GM21576 (cell line): ENCODE measurements at regions not wholly inside any gene's neighbourhood (a gene's known extent, or its start where the extent isn't known, plus 50 kb on each side); places are given as distances from the start of the nearest gene placed in this dataset.
"Not testable (repeated sequence)": the region's sequence is repeated elsewhere in the genome, so short reads cannot be mapped to it uniquely, and the experiment has no call there.

ENCODE experiments used
- ATAC-seq: cut with Tn5 transposase; IDR thresholded peaks from one replicate; pipeline ENCODE4 v1.9.1; 2021; ENCODE audit warnings: mild to moderate bottlenecking, moderate library complexity; ENCODE audit not compliant: unreplicated experiment

DNA sequence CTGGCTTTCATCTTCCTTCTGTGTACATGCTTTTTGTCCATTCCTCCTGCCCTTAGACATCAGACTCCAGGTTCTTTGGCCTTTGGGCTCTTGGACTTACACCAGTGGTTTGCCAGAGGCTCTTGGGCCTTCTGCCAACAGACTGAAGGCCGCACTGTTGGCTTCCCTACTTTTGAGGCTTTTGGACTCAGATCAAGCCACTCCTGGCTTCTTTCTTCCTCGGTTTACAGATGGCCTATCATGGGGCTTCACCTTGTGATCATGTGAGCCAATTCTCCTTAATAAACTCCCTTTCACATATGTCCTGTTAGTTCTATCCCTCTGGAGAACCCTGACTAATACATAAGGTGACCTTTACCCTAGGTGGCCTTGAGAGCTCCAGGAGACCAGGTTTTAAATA, 189.1 kb upstream of the CCNG1 start:
- ATAC-seq: no peak

DNA sequence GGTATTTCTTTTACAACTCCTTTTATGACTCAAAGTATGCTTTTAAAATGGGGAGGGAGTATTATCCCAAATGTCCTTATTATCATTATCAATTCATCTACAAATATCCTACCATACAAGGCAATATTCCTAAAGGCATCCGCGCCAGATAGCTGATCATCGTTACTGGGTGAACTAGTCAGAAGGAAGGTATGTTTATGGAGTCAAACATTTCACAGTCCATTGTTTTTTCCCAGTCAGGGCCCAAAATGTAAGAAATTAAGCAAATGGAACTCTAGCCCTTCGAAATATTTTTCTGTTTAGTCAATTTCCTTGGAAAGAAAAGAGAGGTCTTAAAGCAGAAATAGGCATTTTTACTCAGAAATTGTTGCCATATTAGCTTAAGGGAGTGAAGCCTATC, 188.5 kb upstream of the CCNG1 start:
- no peak for ATAC-seq

DNA sequence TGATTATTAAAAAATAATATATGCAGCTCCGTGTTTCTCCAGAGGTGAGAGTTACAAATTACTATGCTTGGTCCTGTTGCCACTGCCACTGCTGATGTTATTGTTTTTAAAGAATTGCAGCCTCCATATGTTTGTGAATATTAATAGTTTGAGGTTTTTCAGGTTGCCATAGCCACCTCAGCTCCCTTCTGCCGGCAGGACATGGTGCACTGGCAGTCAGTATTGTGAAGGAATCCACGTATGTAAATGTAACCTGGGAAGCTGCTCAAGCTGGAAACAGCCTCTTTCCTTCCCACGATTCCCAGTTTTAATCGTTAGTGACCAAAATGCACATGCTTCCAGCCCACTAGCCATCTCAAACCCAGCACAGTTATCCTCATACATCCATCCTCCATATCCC, 184.4 kb upstream of the CCNG1 start:
- no peak for ATAC-seq

DNA sequence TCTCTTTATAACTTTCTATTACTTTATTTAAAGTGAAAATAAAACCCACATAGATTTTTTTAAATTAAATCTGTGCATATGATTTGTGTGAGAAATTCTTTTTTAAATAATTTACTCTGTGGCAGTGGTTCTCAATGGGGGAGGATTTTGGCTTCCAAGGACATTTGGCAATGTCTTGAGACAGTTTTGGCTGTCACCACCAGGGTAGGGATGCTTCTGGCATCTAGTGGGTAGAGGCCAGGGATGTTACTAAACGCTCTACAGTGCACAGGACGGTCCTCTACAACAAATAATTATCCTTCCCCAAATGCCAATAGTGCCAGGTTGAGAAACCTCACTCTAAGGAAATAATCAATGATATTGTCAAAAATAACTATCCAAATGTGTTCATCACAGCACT, 177.9 kb upstream of the CCNG1 start:
- ATAC-seq: no peak

DNA sequence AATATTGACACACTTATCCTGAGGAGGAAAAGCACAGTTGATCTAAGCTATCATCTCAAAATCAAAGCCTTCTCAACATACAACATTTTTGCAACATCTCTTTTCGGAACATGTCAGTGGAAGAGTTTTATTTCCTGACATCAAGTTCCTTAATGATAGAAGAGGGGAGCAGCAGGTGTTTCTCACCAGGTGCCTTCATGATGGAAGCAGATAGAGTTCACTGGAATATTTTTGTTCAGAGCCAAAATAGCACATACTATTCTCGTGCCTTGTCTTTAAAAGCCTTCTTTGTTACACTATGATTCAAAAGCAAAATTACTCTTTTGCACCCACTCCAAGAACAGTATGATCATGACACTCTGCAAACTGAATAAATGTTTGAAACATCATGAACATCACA, 176.9 kb upstream of the CCNG1 start:
- no peak for ATAC-seq

DNA sequence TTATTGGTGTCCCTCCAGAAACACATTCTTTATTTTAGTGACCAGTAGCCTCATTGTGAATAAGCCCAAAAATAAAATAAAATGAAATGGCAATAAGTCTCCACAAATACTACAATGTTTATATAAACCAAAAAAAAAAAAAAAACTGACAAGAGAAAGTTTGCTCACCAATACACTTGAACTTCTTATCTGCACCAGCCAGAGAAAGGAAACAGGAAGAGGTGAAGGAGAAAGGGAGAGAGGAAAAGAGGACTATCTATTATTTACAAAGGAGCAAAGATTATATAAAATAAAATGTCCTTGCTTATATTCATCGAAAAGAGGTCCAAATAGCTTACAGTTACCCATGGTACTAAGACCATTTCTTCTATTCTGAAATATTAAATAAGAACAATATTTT, 176.4 kb upstream of the CCNG1 start:
- no peak for ATAC-seq

DNA sequence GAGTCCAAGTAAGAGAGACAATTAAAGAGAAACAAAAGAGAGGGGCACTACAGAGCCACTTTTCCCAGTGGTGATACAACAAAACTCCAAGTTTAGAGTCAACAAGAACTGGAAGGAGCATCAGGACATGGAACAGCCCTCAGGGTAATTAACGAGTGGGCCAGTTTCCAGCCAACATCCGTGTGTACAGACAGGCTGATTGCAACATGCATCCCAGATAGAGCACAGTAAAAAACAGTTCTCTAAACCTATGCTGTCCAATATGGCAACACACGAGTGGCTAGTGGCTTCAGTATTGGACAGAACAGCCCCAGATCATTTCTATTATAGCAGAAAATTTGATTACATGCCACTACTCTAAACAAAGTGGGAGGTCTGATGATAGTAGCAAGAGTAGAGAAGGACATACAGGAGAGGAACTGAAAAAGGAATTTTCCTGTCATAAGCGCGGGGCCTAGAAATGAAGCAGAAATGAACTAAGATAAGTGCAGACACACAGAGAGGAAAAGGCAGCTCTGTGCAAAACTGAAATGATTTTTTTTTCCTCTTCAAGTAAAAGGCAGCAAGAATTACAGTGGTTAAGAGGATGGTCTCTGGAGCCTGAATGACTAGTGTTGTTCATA, 175.6 kb upstream of the CCNG1 start:
- peak; percentile 66 for ATAC-seq

DNA sequence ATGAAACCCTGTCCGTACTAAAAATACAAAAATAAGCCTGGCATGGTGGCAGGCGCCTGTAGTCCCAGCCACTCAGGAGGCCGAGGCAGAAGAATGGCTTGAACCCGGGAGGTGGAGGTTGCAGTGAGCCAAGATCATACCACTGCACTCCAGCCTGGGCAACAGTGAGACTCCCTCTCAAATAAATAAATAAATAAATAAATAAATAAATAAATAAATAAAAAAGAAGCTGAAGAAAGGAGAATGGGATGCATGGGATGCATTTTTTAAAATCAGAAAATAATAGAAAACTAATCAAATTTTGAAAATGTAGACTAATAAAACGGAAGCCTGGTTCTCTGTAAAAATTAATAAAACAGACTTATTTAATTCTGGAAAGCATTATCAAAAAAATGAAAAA, 171.1 kb upstream of the CCNG1 start:
- not testable (repeated sequence) for ATAC-seq

DNA sequence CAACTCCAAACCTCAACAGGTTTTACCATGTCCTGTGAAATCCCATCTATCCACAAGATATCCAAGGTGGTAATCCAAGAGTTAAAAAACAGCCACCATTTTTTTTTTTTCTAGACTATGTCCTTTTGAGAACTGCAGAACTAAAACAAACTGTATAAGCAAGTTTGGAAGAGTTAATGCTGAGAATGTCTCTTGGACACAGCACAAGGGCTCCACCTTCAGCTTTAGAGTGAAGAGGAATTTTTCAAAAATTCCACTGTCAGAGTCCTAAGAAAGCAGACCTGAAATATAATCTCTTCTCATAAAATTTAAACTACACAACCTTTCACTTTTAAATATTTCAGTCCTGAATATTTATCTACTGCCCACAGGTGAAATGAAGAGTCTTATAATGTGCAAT, 167.8 kb upstream of the CCNG1 start:
- ATAC-seq: no peak

DNA sequence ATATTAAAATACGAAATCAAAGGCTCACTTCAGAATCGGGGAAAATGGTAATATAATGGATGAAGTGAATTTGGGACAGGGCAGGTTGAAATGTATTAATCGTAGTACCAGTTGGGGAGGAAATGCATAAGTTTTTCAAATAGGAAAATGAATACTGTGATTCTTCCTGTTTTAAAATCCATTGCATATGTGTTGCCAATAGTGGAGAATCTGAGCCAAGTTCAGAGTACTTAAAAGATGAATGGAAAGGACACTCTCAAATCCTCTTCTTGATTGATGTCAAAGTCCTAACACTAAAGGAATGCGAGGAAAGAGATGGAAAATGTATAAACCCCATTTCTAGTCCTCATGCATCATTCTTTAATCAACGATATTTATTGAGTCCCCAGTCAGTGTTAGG, 160.9 kb upstream of the CCNG1 start:
- ATAC-seq: no peak

DNA sequence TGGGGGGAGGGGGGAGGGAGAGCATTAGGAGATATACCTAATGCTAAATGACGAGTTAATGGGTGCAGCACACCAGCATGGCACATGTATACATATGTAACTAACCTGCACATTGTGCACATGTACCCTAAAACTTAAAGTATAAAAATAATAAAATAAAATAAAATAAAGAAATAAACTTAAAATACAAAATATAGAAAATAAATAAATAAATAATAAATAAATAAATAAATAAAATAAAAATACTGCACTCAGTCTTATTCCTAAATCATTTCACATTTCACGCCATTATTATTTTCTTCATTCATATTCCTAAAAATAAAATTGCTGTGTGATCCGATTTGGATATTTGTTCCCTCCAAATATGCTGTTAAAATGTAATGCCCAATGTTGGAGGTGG, 156.5 kb upstream of the CCNG1 start:
- not testable (repeated sequence) for ATAC-seq

DNA sequence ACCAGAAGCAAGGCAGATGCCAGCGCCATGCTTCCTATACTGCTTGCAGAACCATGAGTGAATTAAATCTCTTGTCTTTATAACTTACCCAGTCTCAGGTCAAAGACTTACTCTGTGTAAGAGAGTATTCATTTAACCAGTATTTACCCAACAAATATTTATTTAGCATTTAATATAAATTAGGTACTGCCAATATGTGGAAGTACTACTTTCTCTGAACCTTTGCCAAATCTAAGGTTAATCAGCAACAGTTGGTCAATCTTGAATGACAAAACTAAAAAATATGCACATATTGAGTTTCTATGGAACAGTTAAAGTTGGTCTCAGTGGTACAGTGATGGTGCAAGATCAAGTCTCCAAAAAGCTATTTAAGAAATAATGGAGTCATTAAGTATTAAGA, 155.9 kb upstream of the CCNG1 start:
- ATAC-seq: no peak

DNA sequence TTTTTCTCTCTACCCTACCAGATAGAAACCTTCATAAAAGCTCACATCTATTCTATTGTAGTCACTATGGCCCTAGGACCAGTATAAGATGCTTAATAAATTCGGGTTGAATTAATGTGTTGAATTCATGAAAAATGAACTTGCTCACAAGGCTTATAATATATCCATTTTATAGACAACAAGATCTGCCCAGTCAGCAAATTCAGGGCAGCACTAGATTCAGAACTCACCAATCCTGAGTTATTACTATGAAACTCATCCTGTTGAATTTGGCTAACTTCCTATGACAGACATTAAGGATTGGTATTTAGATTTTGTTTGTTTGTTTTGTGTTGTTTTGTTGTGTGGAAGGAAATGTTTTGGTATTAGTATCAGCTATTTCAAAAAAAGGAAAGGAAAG, 143.6 kb upstream of the CCNG1 start:
- no peak for ATAC-seq

DNA sequence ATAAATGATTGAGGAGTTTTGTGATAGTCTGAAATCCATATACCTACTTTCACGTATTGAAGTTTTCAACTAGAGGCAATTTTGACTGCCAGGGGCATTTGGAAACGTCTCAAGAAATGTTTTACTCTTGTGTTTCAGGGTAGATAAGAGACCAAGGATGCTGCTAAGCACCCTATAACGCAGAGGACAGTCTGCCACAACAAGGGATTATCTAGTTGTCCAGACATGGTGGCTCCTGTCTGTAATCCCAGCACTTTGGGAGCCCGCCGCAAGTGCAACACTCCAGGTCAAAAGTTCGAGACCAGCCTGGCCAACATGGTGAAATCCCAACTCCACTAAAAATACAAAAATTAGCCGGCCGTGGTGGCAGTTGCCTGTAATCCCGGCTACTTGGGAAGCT, 133.7 kb upstream of the CCNG1 start:
- ATAC-seq: no peak

DNA sequence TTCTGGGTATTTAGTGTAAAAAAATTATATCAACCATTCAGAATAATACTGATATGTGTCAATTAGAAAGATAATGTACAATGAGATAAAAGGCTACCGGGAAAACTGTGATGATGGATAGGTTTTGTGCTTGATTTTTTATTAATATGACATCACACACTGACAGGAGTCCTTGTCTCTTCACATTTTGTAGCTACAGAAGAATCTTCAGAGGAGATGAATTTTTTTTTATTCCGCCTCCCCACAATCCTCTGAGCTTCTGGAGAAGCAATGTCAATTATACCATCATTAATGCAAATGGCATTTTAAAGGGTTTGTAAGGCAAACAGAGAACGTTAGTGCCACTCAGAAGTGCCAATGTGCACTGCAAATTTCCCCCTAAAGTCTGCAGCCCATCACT, 131.7 kb upstream of the CCNG1 start:
- ATAC-seq: no peak

DNA sequence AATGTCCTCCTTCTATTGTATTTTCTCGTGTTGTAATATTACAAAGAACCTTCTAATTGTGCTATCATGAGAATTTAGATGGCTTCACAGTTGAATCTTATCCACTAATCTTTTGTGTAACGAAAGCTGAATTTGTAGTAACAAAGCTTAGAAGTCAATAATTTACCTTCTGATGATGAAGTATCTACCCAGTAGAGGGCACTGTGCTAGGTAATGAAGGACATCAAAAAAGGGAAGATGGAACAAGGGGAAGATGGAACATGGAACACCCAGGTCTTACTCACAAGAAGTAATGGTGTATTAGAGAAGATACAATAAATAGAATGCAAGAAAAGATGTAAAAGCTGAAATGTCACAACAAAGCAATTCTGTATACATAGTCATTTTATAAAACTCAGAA, 131.0 kb upstream of the CCNG1 start:
- peak; percentile 50 for ATAC-seq

DNA sequence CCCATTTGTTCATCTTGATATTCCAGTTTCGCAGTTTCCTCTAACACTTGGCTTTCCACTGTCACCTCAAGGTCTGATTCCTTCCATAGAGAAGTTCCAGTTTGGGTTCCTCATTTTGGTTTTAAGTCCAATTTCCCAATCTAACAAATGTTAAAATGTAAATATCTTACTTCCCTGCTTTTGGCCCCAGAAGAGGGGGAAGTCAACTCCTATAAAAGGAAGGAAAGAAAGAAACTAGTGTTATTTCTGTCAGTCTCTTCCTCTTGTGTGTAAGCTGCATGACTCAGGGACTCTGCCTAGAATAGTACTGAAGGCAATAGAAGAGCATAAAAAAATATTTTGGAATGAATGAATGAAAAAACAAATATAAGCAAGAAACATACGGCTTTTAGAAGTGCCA, 127.5 kb upstream of the CCNG1 start:
- no peak for ATAC-seq

DNA sequence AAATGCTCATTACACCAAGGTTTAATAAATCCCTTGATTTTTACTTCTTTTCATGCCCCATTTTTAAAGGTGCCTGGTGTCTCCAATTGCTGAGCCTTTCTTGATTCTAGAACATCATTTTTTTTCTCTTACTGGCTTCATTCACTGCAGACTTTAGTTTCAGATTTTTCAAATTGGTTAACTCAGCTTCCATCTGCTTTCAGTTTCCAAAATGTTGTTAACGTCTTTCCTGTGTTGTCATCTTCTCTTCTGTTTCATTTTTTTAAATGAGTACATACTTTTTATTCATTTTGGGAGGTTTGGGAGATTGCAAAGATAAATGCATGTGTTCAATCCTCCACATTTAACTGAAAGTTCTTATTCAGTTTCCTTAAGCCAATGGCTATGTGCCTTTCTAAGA, 126.4 kb upstream of the CCNG1 start:
- ATAC-seq: peak; percentile 53

DNA sequence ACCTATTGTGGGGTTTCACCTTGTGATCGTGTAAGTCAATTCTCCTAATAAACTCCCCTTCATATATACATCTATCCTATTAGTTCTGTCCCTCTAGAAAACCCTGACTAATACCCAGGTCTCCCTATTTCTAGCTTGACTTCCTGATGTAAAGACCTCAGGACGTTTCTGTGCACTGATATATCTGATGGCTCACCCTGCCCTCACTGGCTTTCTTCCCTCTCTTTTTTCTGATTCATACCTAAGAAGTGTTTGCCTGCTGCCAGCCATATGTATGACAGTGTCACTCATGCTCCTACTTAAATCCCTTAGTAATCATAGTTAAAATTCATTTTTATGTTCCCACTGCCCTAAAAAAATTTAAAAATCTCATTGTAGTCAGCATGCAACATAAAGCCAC, 124.8 kb upstream of the CCNG1 start:
- no peak for ATAC-seq

DNA sequence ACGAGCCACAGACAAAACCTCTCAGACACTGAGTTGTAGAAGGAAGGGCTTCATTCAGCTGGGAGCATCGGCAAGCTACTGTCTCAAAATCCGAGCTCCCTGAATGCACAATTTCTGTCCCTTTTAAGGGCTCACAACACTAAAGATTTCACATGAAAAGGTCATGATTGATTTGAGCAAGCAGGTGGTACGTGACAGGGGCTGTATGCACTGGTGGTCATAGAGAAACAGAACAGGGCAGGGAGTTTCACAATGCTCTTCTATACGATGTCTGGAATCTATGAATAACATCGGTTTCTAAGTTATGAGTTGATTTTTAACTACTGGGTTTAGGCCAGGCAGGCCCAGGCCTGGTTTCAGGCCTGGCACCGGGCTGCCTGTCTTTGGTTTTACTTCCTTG, 124.3 kb upstream of the CCNG1 start:
- not testable (repeated sequence) for ATAC-seq

DNA sequence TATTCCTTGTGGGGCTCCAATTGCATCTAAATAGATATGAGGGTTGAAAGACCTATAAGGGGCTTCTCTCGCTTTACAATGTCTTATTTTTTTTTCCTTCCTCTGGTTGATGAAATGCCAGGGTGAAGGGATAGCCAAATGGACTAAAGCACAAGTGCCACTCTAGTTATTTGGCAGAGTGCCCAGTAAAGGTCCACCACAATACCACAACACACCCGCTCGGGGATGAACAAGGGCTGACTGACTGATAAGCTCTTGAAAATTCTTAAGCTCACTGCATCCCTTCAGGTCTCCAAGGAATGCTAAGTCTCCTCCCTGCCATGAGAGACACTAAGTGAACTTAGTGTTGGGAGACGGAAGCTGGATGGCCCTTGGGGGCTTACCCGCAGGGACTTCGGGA, 121.0 kb upstream of the CCNG1 start:
- ATAC-seq: not testable (repeated sequence)

DNA sequence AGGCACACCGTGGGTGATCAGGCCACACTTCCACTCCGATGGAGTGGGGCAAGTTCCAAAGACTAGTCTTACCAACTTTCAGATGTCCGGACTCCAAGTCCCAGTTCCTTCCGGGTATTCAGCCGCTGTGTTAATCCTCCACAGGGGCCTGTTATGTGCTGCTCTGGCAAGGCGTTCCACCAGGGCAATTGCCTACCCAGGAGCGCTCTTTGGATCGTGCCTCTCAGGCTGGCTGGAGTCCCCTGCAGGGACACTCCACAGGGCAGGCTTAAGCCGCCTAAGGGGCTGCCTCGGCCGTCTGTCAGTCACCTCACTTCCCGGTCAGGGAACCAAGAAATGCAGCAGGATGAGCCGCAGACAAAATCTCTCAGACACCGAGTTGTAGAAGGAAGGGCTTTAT, 118.7 kb upstream of the CCNG1 start:
- ATAC-seq: no peak

DNA sequence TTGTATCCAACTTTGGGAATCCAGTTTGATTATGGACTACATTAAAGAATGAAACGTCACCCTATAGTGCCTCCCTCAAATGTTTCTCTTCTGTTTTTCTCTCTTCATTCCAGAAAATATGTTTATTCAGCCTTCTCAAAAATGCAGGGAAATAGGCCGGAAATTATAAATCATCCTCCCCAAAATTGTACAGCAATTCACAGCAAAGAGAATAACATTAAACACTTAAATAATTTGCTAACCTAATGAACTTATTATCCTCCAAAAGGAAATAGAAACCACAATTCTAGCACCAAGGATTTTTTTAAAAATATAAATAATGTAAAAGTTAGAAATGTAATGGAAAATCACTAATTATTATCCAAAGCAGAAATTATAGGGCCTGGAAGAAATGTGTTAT, 115.9 kb upstream of the CCNG1 start:
- no peak for ATAC-seq
